ENCODE measurements at regions not wholly inside any gene's neighbourhood (a gene's known extent, or its start where the extent isn't known, plus 50 kb on each side); places are given as distances from the start of the nearest gene placed in this dataset.
A peak's percentile ranks its signal among the peaks of the same experiment; 100 is the strongest.
"Not testable (repeated sequence)": the region's sequence is repeated elsewhere in the genome, so short reads cannot be mapped to it uniquely, and the experiment has no call there.

DNA sequence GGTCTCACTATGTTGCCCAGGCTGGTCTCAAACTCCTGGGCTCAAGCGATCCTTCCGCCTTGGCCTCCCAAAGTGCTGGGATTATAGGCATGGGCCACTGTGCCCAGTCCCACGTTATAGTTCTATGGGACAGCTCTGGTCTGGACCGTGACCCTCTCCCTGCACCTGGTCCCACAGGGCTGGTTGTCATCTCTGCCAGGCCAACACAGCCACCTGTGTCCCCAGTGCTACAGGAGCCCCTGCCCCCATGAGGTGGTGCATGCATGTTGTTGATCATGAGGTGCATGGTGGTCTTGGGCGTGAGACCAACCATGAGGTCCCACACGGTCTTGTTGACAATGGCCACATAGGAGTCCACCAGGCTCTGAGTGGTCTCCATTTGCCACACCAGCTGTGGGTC lies 51.0 kb upstream of the UBE2Q2 start:
- FAIRE-seq; DNase-seq (ENCODE audit: low spot score): not testable (repeated sequence)

DNA sequence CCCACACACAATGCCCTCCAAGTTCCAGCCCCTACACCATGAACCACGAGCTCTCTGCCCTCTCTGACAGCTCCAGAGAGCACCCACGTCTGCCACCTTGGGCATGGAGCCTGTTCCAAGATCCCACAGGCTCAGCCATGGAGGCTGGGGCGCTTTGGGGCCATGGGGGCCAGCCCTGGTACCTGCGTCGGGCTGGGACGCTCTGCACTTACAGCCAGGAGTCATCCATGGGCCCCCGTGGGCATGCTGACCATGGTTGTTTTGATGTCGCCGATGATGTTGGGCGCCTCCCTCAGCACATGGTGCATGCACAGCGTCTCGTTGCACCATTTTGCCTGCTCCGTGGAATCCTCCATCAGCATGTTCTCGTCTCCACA lies 51.9 kb upstream of the UBE2Q2 start:
- FAIRE-seq (no peak), DNase-seq (ENCODE audit: low spot score) (no peak)

DNA sequence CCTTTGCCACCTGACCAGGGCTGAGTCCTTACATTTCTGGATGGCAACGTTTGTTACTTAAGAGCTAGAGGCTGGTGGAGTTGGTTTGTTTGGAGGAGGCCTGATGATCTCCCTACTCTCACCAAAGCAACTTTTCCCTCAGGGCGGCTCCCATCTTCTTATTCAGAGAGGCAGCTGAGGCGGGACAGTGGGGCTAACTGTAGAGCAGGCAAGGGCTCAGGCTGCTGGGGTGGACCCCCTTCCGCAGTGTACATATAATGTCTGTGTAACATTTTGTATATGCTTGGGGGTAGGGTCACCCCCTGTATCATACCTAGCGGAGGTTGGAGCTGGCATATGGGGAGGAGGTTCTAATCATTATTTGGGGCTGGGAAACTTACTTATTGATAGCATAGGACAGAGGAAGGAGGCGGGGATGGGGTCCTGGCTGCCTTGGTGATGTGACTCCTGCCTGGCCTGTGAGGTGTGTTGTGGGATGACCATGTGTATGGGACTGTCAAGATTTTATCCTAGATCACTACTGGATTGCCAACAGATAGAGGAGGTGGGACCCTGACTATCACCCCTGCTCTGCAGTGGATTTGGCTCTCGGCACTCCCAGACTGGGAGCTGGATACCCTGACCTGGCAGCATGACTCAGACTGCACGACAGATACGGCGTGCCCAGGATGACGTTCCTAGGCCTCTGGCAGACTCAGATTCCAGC lies 52.5 kb upstream of the UBE2Q2 start:
- no peak for DNase-seq (ENCODE audit: low spot score)
- FAIRE-seq, result no peak

DNA sequence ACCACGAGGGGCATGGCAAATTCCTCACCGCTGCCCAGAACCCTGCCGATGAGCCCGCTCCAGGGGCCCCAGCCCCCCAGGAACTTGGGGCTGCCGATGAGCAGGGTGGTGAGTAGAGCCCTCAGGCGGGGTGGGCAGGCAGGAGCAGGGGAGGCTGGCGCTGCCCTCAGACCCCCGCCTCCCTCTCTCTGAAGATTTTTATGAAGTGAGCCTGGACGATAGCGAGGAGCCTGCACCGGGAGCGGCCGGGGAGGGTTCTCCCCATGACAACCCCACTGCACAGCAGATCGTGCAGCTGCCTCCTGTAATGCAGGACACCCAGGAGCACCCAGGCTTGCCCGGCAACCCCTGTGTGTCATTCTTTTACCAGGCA lies 56.7 kb upstream of the UBE2Q2 start:
- FAIRE-seq, result no peak
- DNase-seq (ENCODE audit: low spot score), result no peak

DNA sequence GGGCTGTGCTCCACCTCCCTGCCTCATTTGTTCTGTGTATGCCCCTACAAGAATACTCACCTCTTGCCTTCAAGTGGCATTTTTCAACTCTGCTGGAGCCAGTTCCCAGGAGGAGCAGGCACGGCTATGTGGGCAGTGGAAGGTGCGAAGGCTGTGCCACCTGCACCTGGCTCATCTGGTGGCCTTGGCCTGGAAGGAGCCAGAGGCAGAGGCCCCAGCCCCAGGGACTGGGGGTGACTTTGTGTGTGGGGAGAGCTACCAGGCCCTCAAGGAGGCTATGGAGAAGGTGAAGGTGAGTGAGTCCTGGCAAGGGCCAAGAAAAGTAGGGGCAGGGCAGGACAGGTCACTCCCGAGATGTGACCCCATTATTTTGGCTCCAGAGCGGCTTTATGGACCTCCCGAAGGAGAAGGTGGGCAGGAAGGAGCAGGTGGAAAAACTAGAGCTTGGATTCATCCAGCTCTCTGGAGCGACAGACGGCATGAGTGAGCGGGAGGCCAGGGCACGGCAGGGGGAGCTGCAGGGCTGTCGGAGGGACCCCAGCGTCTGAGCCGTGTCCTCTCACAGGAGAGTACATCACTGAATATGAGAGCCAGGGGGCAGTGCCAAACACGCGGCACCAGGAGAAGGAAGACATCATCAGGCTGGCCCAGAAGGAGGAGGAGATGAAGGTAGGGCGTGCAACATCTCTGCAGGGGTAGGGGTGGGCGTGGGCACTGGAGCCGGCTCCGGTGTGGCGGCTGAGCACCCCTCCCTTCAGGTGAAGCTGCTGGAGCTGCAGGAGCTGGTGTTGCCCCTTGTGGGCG lies 57.3 kb upstream of the UBE2Q2 start:
- peak; percentile 30 for DNase-seq (ENCODE audit: low spot score)
- no peak for FAIRE-seq

DNA sequence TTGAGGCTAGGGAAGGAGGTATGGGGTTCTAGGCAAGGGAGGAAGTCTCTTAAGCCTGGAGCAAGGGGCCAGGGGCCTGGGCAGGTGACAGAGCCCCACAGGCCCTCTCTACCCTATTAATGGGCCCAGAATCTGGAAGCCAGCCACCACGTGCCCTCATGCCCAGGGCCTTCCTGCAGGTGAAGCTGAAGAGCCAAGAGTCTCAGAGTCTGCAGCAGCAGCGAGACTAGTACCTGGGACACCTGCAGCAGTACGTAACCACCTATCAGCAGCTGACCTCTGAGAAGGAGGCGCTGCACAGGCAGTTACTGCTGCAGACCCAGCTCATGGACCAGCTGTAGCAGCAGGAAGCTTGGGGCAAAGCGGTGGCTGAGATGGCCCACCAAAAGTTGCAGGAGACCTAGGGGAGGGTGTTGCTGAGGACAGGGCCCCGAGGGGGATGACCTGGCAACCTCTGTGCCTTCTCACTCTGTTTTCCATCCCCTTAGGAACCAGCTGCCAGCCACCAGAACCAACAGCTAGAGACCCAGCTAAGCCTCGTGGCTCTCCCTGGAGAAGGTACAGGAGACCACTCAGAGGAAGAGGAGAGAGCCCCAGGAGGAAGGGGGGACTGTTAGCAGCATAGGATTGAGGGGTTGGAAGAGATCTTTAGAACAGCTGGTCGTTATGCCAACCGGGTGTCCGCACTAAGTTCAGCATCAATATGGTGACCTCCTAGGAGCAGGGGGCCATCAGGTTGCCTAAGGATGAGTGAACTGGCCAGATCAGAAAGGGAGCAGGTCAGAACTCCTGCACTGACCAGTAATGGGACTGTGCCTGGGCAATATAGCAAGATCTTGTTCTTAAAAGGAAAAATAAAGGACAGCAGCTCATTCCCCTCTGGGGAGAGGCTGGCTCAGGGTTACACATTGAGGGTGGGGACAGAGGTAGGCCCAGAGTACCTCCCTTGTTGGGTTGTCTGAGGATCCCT lies 58.5 kb upstream of the UBE2Q2 start:
- not testable (repeated sequence) for DNase-seq (ENCODE audit: low spot score); FAIRE-seq

DNA sequence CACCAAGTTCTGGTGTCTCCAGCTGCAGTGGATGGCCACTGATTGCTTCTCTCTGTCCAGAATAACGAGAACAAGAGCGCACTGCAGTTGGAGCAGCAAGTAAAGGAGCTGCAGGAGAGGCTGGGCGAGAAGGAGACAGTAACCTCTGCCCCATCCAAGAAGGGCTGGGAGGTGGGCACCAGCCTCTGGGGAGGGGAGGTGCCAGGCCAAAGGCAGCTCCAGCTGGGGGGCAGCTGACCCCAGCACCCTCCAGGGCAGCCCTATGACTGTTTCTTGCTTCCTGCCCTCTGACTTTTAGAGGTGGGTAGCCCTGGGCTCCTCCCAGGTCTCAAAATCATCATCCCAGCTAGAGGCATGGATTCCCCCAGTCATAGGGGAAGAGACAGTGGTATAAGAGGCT lies 59.7 kb upstream of the UBE2Q2 start:
- FAIRE-seq; DNase-seq (ENCODE audit: low spot score): not testable (repeated sequence)

DNA sequence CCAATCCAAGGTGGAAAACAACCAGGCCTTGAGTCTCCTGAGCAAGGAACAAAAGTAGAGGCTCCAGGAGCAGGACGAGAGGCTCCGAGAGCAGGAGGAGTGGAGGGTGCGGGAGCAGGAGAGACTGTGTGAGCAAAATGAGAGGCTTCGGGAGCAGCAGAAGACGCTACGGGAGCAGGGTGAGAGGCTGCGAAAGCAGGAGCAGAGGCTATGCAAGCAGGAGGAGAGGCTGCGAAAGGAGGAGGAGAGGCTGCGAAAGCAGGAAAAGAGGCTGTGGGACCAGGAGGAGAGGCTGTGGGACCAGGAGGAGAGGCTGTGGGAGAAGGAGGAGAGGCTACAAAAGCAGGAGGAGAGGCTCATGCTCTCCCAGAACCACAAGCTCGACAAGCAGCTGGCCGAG lies 60.3 kb upstream of the UBE2Q2 start:
- no peak for FAIRE-seq
- no peak for DNase-seq (ENCODE audit: low spot score)

DNA sequence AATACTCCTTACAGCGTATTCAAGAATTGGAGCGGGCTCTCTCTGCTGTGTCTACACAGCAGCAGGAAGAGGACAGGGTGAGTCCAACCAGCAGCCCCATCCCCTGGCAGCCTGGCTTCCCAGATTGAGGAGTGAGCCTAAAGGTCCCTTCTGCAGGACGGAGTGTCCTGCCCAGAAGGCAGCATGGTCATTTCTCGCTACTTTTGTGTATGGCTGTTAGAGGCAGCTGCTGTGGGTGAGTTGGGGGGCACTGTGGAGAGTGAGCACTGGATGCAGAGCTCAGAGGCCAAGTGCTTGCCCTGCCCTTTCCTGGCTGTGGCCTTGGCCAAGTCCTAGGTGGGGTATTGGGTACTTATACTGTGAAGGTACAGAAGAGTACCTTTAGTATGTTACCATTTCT lies 62.3 kb upstream of the UBE2Q2 start:
- DNase-seq (ENCODE audit: low spot score); FAIRE-seq: not testable (repeated sequence)

DNA sequence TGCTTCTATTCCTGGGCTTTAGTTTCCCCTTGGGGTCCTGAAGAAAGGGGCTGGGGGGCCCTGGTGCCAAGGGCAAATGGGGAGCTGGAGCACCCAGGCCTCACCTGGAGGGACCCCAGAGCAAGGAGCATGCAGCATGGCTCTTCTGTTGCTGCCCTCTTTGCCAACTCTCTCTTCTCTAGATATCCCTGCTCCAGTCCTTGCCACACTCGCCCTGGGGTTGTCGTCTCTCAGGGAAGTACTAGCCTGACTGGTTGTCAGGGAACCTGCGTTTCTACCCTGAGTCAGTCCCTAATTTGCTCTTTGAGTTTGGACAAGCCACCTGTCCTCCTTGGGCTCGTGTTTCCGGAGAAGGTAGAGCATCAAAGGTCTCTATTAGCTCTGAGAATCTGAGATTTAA lies 63.7 kb upstream of the UBE2Q2 start:
- DNase-seq (ENCODE audit: low spot score) (no peak), FAIRE-seq (no peak)

DNA sequence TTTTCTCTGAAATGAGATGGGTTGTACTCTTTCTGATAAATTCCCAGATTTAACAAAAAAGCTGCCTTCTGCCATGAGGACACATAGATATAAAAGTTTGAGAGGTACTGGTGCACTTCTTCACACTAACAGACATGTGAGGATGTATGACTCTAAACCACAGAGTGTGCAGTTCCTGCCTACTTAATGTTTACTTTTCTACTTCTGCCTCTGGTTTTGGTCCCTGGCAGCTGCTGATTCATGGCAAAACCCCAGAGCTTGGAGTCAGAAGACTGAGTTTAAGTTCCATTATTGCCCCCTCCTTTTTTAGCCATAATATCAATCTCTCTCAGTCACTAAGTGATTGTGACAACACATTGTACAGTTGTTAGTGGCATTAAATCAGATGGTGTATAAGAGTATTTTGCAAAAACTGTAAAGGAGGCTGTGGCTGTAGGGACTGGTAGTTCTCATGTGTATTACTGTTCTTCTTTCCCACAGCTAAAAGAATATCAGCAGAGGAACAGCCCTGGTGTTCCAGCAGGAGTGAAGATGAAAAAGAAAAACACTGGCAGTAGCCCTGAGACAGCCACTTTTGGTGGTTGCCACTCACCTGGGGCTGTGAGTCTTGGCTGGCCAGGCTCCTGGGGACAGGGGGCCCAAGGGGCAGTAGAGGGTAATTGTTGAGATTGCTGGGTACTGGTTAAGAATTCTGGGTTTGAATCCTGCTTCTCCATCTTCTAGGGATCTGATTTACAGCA lies 64.4 kb upstream of the CSPG4 start:
- not testable (repeated sequence) for FAIRE-seq; DNase-seq (ENCODE audit: low spot score)

DNA sequence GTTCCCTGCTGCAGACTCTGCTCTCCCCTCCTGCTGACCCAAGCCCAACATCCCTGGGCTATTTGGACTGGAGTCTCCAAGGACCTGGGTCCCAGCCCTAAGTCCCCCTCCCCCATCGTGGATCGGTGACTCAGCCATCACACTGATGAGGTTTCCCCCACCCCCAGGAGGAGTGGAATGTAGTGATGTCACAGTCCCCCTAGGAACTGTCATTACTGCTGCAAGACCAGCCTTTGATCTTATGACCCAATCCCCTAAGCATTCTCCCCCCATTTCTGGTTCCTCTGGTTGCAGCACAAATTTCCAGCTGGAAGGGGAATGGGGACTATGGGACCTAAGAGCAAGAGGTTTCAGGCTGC lies 63.4 kb upstream of the CSPG4 start:
- FAIRE-seq (peak; percentile 35), DNase-seq (ENCODE audit: low spot score) (peak; percentile 40)

DNA sequence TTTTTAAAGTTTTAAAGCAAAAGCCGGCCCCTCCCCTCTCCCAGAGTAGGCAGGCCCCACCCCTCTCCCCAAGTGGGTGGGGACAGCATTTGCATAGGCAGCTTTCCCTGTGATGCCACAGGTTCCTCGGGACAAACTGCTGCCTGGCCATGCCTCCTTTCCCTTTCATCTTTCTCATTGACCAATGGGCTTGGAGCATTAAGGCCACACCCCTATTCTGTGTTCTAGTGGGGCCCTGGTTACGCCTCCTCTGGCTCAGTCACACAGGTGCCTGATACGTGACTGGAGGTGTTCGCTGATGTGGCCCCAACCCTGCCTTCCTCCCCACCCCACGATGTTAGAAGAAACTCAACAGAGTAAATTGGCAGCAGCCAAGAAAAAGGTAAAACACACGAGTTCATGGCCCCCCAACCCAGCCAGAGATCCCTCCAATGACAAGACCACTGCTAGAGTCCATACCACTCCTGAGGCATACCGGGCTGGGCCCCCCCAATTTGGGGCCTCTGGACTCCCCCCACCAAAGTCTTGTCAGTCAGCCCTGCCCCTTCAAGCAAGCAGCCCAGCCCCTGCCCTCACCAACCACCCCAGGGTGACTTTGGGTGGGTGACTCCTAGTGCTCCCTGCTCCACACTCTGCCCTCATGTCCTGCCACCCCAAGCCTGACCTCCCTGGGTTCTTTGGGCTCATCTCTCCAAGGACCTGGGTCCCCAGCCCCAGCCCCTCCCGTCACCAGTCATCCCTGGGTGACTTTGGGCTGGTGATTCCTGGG lies 62.8 kb upstream of the CSPG4 start:
- no peak for FAIRE-seq
- DNase-seq (ENCODE audit: low spot score), result no peak

DNA sequence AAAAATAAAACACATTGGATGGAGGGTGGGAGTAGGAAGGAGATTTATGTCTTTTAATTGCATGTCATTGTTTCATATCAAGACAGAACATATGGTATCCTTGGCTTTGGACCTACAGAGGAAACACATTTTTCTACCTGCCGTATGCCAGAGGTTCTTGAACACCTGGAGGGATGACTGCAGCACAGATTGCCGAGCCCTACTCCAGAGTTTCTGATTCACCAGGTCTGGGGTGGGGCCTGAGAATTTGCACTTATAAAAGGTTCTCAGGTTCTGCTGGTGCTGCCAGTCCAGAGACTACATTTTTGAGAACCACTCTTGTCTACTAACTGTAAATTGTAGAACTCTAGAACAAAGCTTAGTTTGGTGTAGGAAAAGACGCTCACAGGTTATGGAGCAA lies 61.3 kb upstream of the CSPG4 start:
- DNase-seq (ENCODE audit: low spot score); FAIRE-seq: not testable (repeated sequence)

DNA sequence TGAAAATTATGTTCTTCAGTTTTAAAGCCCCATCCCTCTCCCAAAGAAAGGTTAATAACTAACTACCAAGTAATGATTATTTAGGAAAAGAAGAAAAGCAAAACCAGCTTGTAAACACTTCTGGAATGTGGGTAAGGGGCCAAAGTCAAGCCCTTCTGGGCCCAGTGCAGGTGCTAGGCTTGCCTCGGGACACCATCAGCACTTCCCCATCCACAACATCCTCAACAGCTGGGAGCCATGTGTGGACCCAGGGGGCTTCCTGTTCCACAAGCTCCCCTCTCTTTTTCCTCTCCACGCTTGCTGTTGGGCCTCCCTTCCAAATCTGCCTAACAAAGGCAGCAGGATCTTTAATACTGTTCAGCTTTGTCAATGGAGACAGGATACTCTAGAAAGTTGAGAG lies 58.4 kb upstream of the CSPG4 start:
- FAIRE-seq; DNase-seq (ENCODE audit: low spot score): not testable (repeated sequence)

DNA sequence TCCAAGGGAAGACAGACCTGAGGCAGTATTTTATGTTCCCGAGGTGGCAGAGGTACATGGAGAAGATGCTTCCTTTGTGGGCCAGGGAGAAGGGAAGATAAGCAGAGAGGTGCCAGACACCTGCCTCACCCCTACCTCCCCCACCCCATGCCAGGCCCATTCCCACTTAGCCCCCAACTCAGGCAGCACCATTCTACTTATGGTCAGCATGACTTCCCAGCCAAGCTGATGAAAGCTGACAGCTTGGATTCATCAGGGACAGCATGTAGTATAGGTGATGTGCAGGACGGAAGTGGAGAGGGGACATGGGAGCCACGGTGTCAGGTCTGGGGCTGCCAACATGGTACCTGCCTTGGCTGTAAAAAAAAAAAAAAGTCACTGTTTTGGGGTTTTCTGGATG lies 57.5 kb upstream of the CSPG4 start:
- no peak for FAIRE-seq
- no peak for DNase-seq (ENCODE audit: low spot score)

DNA sequence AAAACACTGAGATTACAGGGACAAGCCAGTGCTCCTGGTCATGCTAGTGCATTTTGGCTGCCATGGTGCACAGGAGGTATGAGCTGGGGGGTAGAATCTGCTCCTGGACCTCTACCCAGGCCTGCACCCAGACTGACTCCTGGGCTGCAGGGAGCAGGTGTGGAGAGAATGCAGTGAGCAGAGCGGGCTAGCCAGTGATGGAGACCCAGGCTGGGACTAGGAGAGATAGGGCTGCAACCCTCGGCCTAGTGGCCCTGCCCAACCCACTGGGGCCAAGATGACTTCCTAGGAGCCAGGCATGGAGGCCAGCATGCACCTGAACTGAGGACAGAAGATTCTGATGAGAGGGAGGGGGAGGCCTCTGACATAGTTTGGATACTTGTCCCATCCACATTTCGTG lies 55.9 kb upstream of the CSPG4 start:
- FAIRE-seq; DNase-seq (ENCODE audit: low spot score): not testable (repeated sequence)

DNA sequence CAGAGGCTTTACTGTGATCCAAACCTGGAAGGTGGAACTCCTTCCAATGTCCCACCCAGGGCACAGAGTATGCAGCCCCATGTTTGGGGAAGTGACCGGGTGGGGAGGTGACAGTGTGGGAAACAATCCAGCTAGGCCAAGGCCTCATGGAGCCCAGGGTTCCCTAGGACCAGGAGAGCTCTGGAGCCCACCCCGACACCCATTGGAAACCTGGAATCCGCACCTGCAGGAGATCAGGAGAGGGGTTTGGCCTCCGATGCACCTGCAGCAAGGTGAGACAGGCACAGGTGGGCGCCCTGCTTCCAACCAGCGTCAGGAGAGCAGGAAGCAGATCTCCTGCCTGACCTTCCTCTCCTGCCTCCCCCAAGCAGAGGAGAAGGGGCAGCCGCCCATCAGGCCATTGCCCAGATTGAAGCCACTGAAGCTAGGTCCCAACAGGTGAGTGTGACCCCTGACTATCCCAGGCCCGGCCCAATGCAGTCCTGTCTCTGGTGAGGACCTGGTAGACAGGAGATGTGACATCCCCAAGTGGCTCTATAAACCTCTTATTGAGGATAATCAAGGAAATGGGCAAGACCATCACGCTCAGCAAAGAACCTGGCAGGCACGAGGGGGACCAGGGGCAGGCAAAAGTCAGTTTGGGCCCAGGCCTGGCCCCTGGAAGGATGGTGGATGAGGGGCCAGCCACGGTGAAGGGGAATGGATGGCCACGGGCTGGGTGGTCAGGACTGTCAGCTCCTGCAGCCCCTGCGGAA lies 53.1 kb upstream of the CSPG4 start:
- not testable (repeated sequence) for DNase-seq (ENCODE audit: low spot score); FAIRE-seq

DNA sequence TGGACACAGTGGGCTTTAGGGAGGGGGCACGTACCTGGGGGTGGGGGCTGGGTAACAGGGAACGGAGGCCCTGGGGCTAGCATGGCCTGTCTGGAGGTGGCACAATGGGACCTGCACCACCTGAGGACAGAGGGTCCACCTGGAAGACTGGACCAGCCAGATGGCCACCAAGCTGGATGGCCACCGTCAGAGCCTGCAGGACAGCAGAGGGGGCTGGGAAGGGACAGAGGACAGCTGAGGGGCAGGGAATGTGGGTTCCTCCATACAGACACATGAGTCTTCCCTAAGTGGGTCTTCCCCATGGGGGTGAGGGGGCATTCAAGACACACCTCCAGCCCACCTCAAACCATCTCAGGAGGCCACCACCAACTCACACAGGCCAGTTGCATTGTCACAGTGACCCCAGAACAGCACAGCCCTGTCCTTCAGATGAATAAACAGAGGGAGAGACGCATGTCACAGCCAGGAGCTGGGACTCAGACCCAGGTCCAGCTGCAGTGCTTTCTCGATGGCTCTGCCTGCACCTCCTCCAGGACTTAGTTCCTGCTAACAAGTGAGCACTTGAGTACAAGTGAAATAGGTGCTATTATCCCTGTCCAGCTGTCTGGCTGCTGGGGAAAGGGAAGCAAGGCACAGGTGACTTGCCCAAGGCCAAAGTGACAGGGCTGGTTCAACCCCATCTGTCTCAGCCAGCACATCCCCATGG lies 52.4 kb upstream of the CSPG4 start:
- peak; percentile 30 for FAIRE-seq
- not testable (repeated sequence) for DNase-seq (ENCODE audit: low spot score)
